ENCODE measurements at regions not wholly inside any gene's neighbourhood (a gene's known extent, or its start where the extent isn't known, plus 50 kb on each side); places are given as distances from the start of the nearest gene placed in this dataset.

GRCh38 chr14:40312296-40312695, 880.1 kb upstream of the FBXO33 start:
- no peak overlapping the region for H3K4me3 Mint-ChIP-seq

GRCh38 chr14:40309124-40309523, 876.9 kb upstream of the FBXO33 start:
- Mint-ChIP-seq H3K9me3 (no peaks in the 10 kb centered on the region), H3K27ac (no peak overlapping the region), H3K4me3 (no peak overlapping the region), H3K4me1 (no peaks in the 10 kb centered on the region), H3K27me3 (ENCODE audit: insufficient read depth) (no peaks in the 10 kb centered on the region), H3K36me3 (ENCODE audit: low read depth) (peaks cover 4% of the 10 kb centered on the region)
- Histone ChIP-seq H3K36me3 (ENCODE audit: control insufficient read depth, insufficient read depth, low read length) (no peaks in the 10 kb centered on the region), H3K27me3 (ENCODE audit: control insufficient read depth, insufficient read depth, low read length, poor library complexity, severe bottlenecking) (no peaks in the 10 kb centered on the region), H3K9ac (ENCODE audit: extremely low read depth, low read length, poor library complexity, severe bottlenecking) (no peak overlapping the region), H3K9me3 (ENCODE audit: control insufficient read depth, low read length) (no peaks in the 10 kb centered on the region), H3K4me3 (ENCODE audit: low read length) (no peak overlapping the region), H3K27ac (ENCODE audit: low read depth, low read length) (no peak overlapping the region), H3K4me1 (ENCODE audit: control insufficient read depth, insufficient read depth, low read length) (no peaks in the 10 kb centered on the region)
- WGBS, 2 experiments (ENCODE audit: insufficient coverage in 1 of 2, insufficient read length in 1 of 2) = 83 to 88% methylated on average over 1 of the region's 1 CpG
- DNase-seq = no peak
- no peak for TF ChIP-seq CTCF (conservative IDR thresholded peaks at IDR 0.05)

More at GRCh38 chr14:40312296-40312695, 880.1 kb upstream of the FBXO33 start:
- 92% methylated on average over 2 of the region's 2 CpGs; no CpG with 5 or more reads in 1 of the 2 experiments for WGBS, 2 experiments (ENCODE audit: insufficient coverage in 1 of 2, insufficient read length in 1 of 2)
- no peaks in the 10 kb centered on the region for H3K27me3 ChIP-seq (ENCODE audit: control insufficient read depth, insufficient read depth, low read length, poor library complexity, severe bottlenecking)
- no peak for TF ChIP-seq CTCF (conservative IDR thresholded peaks at IDR 0.05)
- no peaks in the 10 kb centered on the region for H3K9me3 ChIP-seq (ENCODE audit: control insufficient read depth, low read length)
- H3K4me1 Mint-ChIP-seq = peaks cover 6% of the 10 kb centered on the region
- peaks cover 9% of the 10 kb centered on the region for H3K36me3 Mint-ChIP-seq (ENCODE audit: low read depth)
- no peaks in the 10 kb centered on the region for H3K4me1 ChIP-seq (ENCODE audit: control insufficient read depth, insufficient read depth, low read length)
- H3K4me3 ChIP-seq (ENCODE audit: low read length) = no peak overlapping the region
- H3K27ac ChIP-seq (ENCODE audit: low read depth, low read length) = no peak overlapping the region
- DNase-seq = no peak
- no peaks in the 10 kb centered on the region for H3K9me3 Mint-ChIP-seq
- no peaks in the 10 kb centered on the region for H3K27me3 Mint-ChIP-seq (ENCODE audit: insufficient read depth)
- H3K27ac Mint-ChIP-seq = no peak overlapping the region
- no peaks in the 10 kb centered on the region for H3K36me3 ChIP-seq (ENCODE audit: control insufficient read depth, insufficient read depth, low read length)
- H3K9ac ChIP-seq (ENCODE audit: extremely low read depth, low read length, poor library complexity, severe bottlenecking) = no peak overlapping the region

GRCh38 chr14:40308240-40308639, 876.0 kb upstream of the FBXO33 start:
- no peaks in the 10 kb centered on the region for H3K36me3 ChIP-seq (ENCODE audit: control insufficient read depth, insufficient read depth, low read length)
- no peak overlapping the region for H3K9ac ChIP-seq (ENCODE audit: extremely low read depth, low read length, poor library complexity, severe bottlenecking)
- Mint-ChIP-seq H3K9me3 (no peaks in the 10 kb centered on the region), H3K4me1 (no peaks in the 10 kb centered on the region), H3K4me3 (no peak overlapping the region), H3K27ac (no peak overlapping the region), H3K36me3 (ENCODE audit: low read depth) (peaks cover 4% of the 10 kb centered on the region), H3K27me3 (ENCODE audit: insufficient read depth) (no peaks in the 10 kb centered on the region)
- H3K4me1 ChIP-seq (ENCODE audit: control insufficient read depth, insufficient read depth, low read length) = no peaks in the 10 kb centered on the region
- no peak overlapping the region for H3K27ac ChIP-seq (ENCODE audit: low read depth, low read length)
- H3K27me3 ChIP-seq (ENCODE audit: control insufficient read depth, insufficient read depth, low read length, poor library complexity, severe bottlenecking) = no peaks in the 10 kb centered on the region
- DNase-seq = no peak
- H3K4me3 ChIP-seq (ENCODE audit: low read length) = no peak overlapping the region
- TF ChIP-seq CTCF (conservative IDR thresholded peaks at IDR 0.05) = no peak
- H3K9me3 ChIP-seq (ENCODE audit: control insufficient read depth, low read length) = no peaks in the 10 kb centered on the region
- 80 to 91% methylated on average over 1 to 3 of the region's 3 CpGs for WGBS, 2 experiments (ENCODE audit: insufficient coverage in 1 of 2, insufficient read length in 1 of 2)
